SH-SY5Y (cell line): ENCODE measurements at regions not wholly inside any gene's neighbourhood (a gene's known extent, or its start where the extent isn't known, plus 50 kb on each side); places are given as distances from the start of the nearest gene placed in this dataset.

ENCODE experiments used
- GATA2 ChIP-seq: IDR thresholded peaks from 2 replicates; pipeline ENCODE4 v1.6.1; 2011; ENCODE audit warnings: mild to moderate bottlenecking, low read depth, low read length
- GATA3 ChIP-seq: IDR thresholded peaks from 2 replicates; pipeline ENCODE4 v1.6.1; 2011; ENCODE audit warnings: low read depth, mild to moderate bottlenecking, low read length, moderate library complexity

GRCh38 chr6:82589509-82590206 lies 226.0 kb downstream of the TPBG start:
- TF ChIP-seq GATA2, result no peak
- no peak for TF ChIP-seq GATA3
